OCI-LY7 (cell line): ENCODE measurements at regions not wholly inside any gene's neighbourhood (a gene's known extent, or its start where the extent isn't known, plus 50 kb on each side); places are given as distances from the start of the nearest gene placed in this dataset.

Source experiments
- BruUV-seq: library from RNA; stranded (reverse); fragments of 400-500 nt; replicated peaks from 2 replicates; lab custom pipeline; 2021; lab: Mats Ljungman, UMichigan
- CTCF ChIA-PET: fragments of 300-600 bp; sonication (Branson Sonifier 250); formaldehyde crosslinking; loops from one replicate; lab custom pipeline; 2022; ENCODE audit warnings: antibody characterized with exemption; ENCODE audit not compliant: unreplicated experiment; lab: Charles Lee
- POLR2A ChIA-PET: fragments of 300-600 bp; sonication (Branson Sonifier 250); formaldehyde crosslinking; loops from one replicate; lab custom pipeline; 2022; ENCODE audit warnings: antibody characterized with exemption; lab: Charles Lee
- DNase-seq: peaks from one replicate; pipeline ENCODE4 v3.0.0-alpha.2; 2015; ENCODE audit warnings: low spot score
- H2AFZ ChIP-seq: fragments of 200-600 bp; sonication (generic), shearing (Covaris generic); 2 replicates; pipeline ENCODE4 v1.6.1; 2014; ENCODE audit warnings: mild to moderate bottlenecking, antibody characterized with exemption, low read length, moderate library complexity
- H3K27ac ChIP-seq: fragments of 200-600 bp; sonication (generic); 2 replicates; pipeline ENCODE4 v1.5.1; 2014; ENCODE audit warnings: mixed run types, low read depth, mild to moderate bottlenecking, moderate library complexity, low read length, inconsistent platforms; ENCODE audit not compliant: poor library complexity, severe bottlenecking
- H3K36me3 ChIP-seq: fragments of 200-600 bp; sonication (generic); 2 replicates; pipeline ENCODE4 v1.6.1; 2014; ENCODE audit warnings: mild to moderate bottlenecking, antibody characterized with exemption, low read length, moderate library complexity, mixed read lengths; ENCODE audit not compliant: insufficient read depth
- H3K4me1 ChIP-seq: fragments of 200-600 bp; sonication (generic); 2 replicates; pipeline ENCODE4 v1.5.1; 2014; ENCODE audit warnings: mild to moderate bottlenecking, low read length; ENCODE audit not compliant: insufficient read depth, poor library complexity, severe bottlenecking
- H3K4me2 ChIP-seq: fragments of 200-600 bp; sonication (generic); 2 replicates; pipeline ENCODE4 v1.6.1; 2014; ENCODE audit warnings: mild to moderate bottlenecking, low read length
- H3K4me3 ChIP-seq: fragments of 200-600 bp; sonication (generic); 2 replicates; pipeline ENCODE4 v1.5.1; 2014; ENCODE audit warnings: mild to moderate bottlenecking, low read depth, low read length; ENCODE audit not compliant: poor library complexity, severe bottlenecking
- H3K79me2 ChIP-seq: fragments of 200-600 bp; sonication (generic); 2 replicates; pipeline ENCODE4 v1.6.1; 2016; ENCODE audit warnings: low read depth, mild to moderate bottlenecking, low read length, moderate library complexity, mixed read lengths; ENCODE audit not compliant: insufficient read depth
- H3K9me2 ChIP-seq: fragments of 200-600 bp; sonication (generic); 2 replicates; pipeline ENCODE4 v1.6.1; 2016; ENCODE audit warnings: mild to moderate bottlenecking, low read length, mixed read lengths; ENCODE audit not compliant: insufficient read depth
- H3K9me3 ChIP-seq: fragments of 200-600 bp; sonication (generic); 2 replicates; pipeline ENCODE4 v1.6.1; 2014; ENCODE audit warnings: mild to moderate bottlenecking, mixed run types, low read length, mixed read lengths
- H4K20me1 ChIP-seq: fragments of 200-600 bp; sonication (generic); 2 replicates; pipeline ENCODE4 v1.6.1; 2014; ENCODE audit warnings: mild to moderate bottlenecking, antibody characterized with exemption, low read length, moderate library complexity, mixed read lengths; ENCODE audit not compliant: insufficient read depth
- EZH2phosphoT487 ChIP-seq: fragments of 200-600 bp; sonication (generic); IDR thresholded peaks from 2 replicates; pipeline ENCODE4 v1.6.1; 2018; ENCODE audit warnings: low read depth, borderline replicate concordance, mild to moderate bottlenecking, mixed run types, antibody characterized with exemption, low read length, moderate library complexity, mixed read lengths
- intact Hi-C: fragments of 100-400 bp; cut with micrococcal nuclease; formaldehyde crosslinking; loops from one replicate; pipeline ENCODE4 v1.10.0; 2022; ENCODE audit not compliant: unreplicated experiment
- TF ChIP-seq, protein P1 (sequence below): fragments of 200-600 bp; sonication (generic); conservative IDR thresholded peaks from 2 replicates; pipeline ENCODE4 v1.5.1; 2014; ENCODE audit warnings: mild to moderate bottlenecking, antibody characterized with exemption, low read length, moderate library complexity, mixed read lengths

GRCh38 chr4:133385161-133385954, 236.3 kb downstream of the PCDH10 start:
- Histone ChIP-seq H4K20me1 (no peaks in the 10 kb centered on the region), H3K9me2 (no peaks in the 10 kb centered on the region), H3K36me3 (no peaks in the 10 kb centered on the region), H3K79me2 (no peaks in the 10 kb centered on the region), H3K4me2 (no peak overlapping the region), H2AFZ (no peak overlapping the region), H3K9me3 (no peaks in the 10 kb centered on the region), H3K27ac (no peak overlapping the region), H3K4me3 (no peak overlapping the region), H3K4me1 (no peaks in the 10 kb centered on the region)
- POLR2A ChIA-PET = no interaction called here
- intact Hi-C loops = no loop called here
- no TSS peak for BruUV-seq
- no peak for DNase-seq
- CTCF ChIA-PET = no interaction called here
- TF ChIP-seq, protein P1, sequence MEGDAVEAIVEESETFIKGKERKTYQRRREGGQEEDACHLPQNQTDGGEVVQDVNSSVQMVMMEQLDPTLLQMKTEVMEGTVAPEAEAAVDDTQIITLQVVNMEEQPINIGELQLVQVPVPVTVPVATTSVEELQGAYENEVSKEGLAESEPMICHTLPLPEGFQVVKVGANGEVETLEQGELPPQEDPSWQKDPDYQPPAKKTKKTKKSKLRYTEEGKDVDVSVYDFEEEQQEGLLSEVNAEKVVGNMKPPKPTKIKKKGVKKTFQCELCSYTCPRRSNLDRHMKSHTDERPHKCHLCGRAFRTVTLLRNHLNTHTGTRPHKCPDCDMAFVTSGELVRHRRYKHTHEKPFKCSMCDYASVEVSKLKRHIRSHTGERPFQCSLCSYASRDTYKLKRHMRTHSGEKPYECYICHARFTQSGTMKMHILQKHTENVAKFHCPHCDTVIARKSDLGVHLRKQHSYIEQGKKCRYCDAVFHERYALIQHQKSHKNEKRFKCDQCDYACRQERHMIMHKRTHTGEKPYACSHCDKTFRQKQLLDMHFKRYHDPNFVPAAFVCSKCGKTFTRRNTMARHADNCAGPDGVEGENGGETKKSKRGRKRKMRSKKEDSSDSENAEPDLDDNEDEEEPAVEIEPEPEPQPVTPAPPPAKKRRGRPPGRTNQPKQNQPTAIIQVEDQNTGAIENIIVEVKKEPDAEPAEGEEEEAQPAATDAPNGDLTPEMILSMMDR = no peak
- TF ChIP-seq EZH2phosphoT487 = no peak

- CTCF ChIA-PET = no interaction called here
- TF ChIP-seq, protein P1 = no peak
- TF ChIP-seq EZH2phosphoT487 = no peak
- POLR2A ChIA-PET = interaction anchor here (0.8 kb wide), 1 partner anchor 15 kb away, joined by 3 read pairs; no protein-coding TSS in a partner anchor
Observed at GRCh38 chr4:133379681-133380438, 230.8 kb downstream of the PCDH10 start.

More at GRCh38 chr4:133379681-133380438, 230.8 kb downstream of the PCDH10 start:
- Histone ChIP-seq H4K20me1 (no peaks in the 10 kb centered on the region), H3K36me3 (no peaks in the 10 kb centered on the region), H3K27ac (no peak overlapping the region), H2AFZ (no peak overlapping the region), H3K4me1 (no peaks in the 10 kb centered on the region), H3K4me2 (no peak overlapping the region), H3K9me3 (no peaks in the 10 kb centered on the region), H3K9me2 (no peaks in the 10 kb centered on the region), H3K79me2 (no peaks in the 10 kb centered on the region), H3K4me3 (no peak overlapping the region)
- no peak for DNase-seq
- intact Hi-C loops = no loop called here
- no TSS peak for BruUV-seq
